Choroid plexus epithelial cell (primary cell): ENCODE measurements at regions not wholly inside any gene's neighbourhood (a gene's known extent, or its start where the extent isn't known, plus 50 kb on each side); places are given as distances from the start of the nearest gene placed in this dataset.
A peak's percentile ranks its signal among the peaks of the same experiment; 100 is the strongest.

ENCODE experiments used
- DNase-seq: peaks from one replicate; pipeline ENCODE4 v3.0.0-alpha.2; 2010; ENCODE audit warnings: low read depth
- H3K4me3 ChIP-seq: 2 replicates; pipeline ENCODE4 v1.5.1; 2011; ENCODE audit warnings: low read depth, mild to moderate bottlenecking, control low read depth, low read length, moderate library complexity
- CTCF ChIP-seq: conservative IDR thresholded peaks from 2 replicates; pipeline ENCODE4 v1.5.1; 2011; ENCODE audit warnings: low read depth, mild to moderate bottlenecking, control low read depth, inconsistent platforms, low read length, moderate library complexity

- H3K4me3 ChIP-seq = peak overlapping the region; percentile 49
- no peak for TF ChIP-seq CTCF
- peak; percentile 63 for DNase-seq
Observed at GRCh38 chr10:112898540-112899390, 51.3 kb upstream of the TCF7L2 start.

- TF ChIP-seq CTCF = no peak
- no peak for DNase-seq
- H3K4me3 ChIP-seq = no peak overlapping the region
Observed at GRCh38 chr10:112899391-112900065, 50.5 kb upstream of the TCF7L2 start.
